NOMO-1 treated with dmso at 0.1 percent for 144 hours (cell line): ENCODE measurements at regions not wholly inside any gene's neighbourhood (a gene's known extent, or its start where the extent isn't known, plus 50 kb on each side); places are given as distances from the start of the nearest gene placed in this dataset.

ENCODE experiments used
- DNase-seq: peaks from one replicate; lab custom pipeline; 2025; ENCODE audit not compliant: unreplicated experiment; lab: John Stamatoyannopoulos, UW

- no peak for DNase-seq
Measured at GRCh38 chr1:34590211-34590623, 164.6 kb upstream of the GJB5 start.

- no peak for DNase-seq
Measured at GRCh38 chr1:34591751-34592629, 162.9 kb upstream of the GJB5 start.

- no peak for DNase-seq
Measured at GRCh38 chr1:34597877-34598514, 156.9 kb upstream of the GJB5 start.

GRCh38 chr1:34602907-34603306 is 151.9 kb upstream of the GJB5 start:
- no peak for DNase-seq

GRCh38 chr1:34603594-34603993 is 151.3 kb upstream of the GJB5 start:
- DNase-seq, result no peak

- DNase-seq, result no peak
Measured at GRCh38 chr1:34606504-34606903, 148.3 kb upstream of the GJB5 start.

GRCh38 chr1:34610063-34610462 is 144.8 kb upstream of the GJB5 start:
- no peak for DNase-seq

- DNase-seq, result no peak
Measured at GRCh38 chr1:34611571-34611970, 143.3 kb upstream of the GJB5 start.

GRCh38 chr1:34612091-34612827 is 142.6 kb upstream of the GJB5 start:
- no peak for DNase-seq

- no peak for DNase-seq
Measured at GRCh38 chr1:34617321-34618118, 137.3 kb upstream of the GJB5 start.

- DNase-seq, result no peak
Measured at GRCh38 chr1:34618381-34618780, 136.5 kb upstream of the GJB5 start.

GRCh38 chr1:34619256-34619655 is 135.6 kb upstream of the GJB5 start:
- no peak for DNase-seq

GRCh38 chr1:34621916-34622315 is 132.9 kb upstream of the GJB5 start:
- no peak for DNase-seq

GRCh38 chr1:34625521-34626015 is 129.3 kb upstream of the GJB5 start:
- DNase-seq, result no peak

GRCh38 chr1:34627465-34628240 is 127.2 kb upstream of the GJB5 start:
- DNase-seq, result no peak

- DNase-seq, result no peak
Measured at GRCh38 chr1:34631126-34631525, 123.7 kb upstream of the GJB5 start.

- no peak for DNase-seq
Measured at GRCh38 chr1:34639701-34640100, 115.1 kb upstream of the GJB5 start.

GRCh38 chr1:34640654-34641401 is 114.0 kb upstream of the GJB5 start:
- DNase-seq, result no peak

- DNase-seq, result no peak
Measured at GRCh38 chr1:34642679-34643078, 112.2 kb upstream of the GJB5 start.
